GM18868 (cell line): ENCODE measurements at regions not wholly inside any gene's neighbourhood (a gene's known extent, or its start where the extent isn't known, plus 50 kb on each side); places are given as distances from the start of the nearest gene placed in this dataset.
"Not testable (repeated sequence)": the region's sequence is repeated elsewhere in the genome, so short reads cannot be mapped to it uniquely, and the experiment has no call there.

ENCODE experiments used
- ATAC-seq: cut with Tn5 transposase; IDR thresholded peaks from one replicate; pipeline ENCODE4 v1.9.1; 2021; ENCODE audit warnings: mild to moderate bottlenecking, moderate library complexity; ENCODE audit not compliant: unreplicated experiment

DNA sequence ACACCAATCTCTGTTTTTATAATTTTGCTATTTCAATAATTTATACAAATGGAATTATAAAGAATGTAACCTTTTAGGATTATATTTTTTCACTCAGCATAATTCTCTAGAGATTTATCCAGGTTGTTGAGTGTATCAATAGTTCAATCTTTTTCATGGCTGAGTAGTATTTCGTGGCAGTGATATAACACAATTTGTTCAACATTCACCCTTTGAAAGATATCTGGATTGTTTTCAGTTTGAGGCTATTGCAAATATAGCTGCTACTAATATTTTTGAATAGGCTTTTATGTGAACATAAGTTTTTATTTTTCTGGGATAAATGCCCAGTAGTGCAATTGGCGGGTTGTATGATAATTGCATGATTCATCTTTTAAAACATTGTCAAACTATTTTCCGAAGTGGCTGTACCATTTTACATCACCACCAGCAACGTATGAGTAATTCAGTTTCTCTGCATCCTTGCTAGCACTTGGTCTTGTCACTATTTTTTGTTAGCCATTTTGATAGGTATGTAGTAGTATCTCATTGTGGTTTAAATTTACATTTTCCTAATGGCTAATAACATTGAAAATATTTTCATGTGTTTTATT lies 55.6 kb upstream of the ABCD3 start:
- no peak for ATAC-seq

DNA sequence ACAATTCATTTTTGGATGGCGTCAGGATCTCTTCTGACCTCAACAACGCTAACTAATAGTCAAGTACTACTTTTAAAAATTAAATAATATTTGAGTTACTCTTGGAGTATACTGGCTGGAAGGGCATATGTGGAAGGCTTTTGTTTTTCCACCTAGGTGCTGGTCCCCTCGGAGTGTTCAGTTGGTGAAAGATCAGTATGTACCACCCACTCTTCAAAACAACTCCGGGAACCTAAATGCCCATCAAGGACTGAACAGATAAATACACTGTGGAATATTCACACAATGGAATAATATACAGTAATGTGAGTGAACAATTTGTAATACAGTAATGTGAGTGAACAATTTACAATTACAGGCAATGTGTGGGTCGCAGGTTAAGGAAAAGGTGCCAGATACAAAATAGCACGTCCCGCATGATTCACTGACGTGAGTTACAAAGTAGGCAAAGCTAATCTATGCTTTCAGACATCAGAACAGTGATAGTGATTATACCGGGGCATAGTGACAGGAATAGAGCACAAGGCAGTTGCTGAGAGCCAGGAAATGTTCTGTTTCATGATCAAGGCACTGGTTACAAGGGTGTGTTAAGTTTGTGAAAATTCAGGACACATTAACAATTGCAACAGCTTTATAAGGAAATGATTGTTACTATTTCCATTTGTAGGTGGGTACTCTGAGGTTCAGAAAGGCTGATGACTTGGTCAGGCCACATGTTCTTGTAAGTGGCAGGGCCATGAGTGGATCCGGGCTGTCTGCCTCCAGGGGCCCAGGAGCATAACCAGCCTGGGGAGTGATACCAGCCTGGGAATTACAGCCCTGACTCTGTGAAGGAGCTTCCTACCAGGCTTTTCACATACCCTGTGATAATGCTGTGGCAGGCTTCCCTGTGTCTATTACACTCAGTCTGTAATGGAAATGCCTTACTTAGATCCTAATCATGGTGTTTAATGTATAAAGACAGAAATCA lies 59.3 kb upstream of the ABCD3 start:
- ATAC-seq = no peak

DNA sequence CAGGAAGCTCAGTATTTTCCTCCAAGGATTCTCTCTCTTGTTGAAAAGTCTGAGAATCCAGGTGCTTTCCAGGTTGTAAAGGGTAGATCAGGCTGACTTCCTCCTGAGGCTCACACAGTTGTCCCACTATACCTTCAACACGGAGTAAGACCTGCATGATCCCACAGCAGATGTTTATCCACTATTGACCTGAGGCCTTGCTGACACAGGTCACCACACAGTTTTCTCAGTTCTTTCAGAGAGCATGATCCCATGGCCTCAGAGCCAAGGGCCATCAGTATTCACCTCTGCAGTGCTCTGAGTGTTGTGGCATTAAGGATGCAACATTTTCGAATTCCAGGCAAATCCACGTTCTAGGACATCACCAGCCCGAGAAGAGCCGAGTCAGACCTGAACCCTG lies 60.5 kb upstream of the ABCD3 start:
- ATAC-seq = no peak

DNA sequence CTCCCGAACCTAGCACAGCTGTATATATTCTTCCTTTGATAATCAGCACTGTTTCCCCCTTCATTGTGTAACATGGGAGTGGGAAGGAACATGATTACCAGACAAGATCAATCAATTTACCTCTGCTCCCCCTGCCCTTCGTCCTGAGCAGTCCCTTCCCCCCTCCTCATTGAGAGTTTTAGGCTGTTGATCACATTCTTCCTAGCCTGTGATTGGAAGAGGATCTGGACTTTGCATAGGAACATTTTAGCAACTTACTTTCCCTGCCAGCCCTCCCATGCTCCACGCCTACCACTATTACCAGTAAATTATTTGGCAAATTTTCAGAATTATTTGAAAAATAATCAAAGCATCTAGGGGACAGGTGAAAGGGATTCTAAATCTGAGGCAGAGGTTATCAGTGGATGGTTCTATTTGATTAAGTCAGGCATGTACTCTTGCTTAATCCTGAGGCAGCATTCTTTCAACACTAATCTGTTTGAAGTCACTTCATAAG lies 62.7 kb upstream of the ABCD3 start:
- ATAC-seq = no peak

DNA sequence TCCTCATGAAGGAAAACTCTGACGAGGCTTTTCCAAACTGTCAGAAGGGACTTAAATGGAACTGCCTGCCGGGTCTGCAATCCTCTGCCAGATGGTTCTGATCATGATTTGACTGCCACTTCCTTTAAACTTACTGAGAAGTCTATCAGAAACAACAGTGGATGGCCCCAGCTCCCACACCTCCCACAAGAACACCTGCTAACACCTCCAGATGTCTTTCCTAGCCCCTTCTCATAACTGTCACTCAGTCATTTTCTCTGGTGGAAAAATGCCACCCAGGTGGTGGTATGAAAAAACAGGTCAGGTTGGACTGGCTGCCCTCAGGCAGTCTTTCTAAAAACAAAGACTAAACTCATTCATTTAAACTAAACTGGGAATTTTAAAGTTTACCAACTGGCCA lies 66.7 kb upstream of the ABCD3 start:
- no peak for ATAC-seq

DNA sequence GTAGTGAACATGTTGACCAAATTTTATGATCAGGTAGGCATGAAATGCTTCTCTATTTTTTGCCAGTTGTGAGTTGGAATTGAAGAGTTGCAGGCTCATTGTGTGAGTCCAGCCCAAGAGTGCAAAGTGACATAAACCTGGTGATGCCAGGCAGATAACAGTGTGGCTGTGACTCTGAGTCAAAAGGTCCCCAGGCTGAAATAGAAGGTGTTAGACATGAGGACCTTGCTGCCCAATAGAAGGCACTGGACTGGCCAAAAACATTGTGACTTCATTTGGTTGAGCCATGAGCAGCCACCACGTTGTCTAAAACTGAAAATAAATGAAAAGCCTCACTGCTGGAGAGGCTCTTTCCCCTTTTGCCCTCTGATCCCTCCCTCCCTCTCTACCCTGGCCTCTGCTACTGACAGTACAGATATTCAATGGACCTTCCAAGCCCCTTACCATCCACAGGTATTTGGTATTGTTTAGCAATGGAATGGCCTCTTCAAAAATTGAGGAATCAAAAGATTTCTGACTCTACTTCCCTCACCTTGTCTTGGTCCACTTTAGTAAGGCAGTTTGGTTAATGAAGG lies 67.8 kb upstream of the ABCD3 start:
- ATAC-seq = no peak

DNA sequence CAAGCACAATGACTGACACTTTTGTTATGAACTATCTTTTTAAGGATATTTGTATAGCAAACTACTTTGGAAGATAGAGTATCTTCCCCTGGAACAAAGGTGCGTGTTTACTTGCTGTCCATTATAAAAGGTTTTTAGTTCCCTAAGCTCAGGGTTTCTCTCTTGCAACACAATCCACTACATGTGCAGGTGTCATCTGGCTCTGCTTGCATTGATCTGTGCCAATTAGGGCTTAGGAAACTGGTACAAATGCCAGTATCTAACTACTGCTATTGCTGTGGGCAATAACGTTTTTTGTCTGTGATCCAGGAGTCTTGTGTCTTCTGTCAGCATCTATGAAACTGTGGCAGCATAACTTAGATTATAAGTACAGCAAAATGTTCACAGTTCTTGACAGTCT lies 68.3 kb upstream of the ABCD3 start:
- ATAC-seq = no peak

DNA sequence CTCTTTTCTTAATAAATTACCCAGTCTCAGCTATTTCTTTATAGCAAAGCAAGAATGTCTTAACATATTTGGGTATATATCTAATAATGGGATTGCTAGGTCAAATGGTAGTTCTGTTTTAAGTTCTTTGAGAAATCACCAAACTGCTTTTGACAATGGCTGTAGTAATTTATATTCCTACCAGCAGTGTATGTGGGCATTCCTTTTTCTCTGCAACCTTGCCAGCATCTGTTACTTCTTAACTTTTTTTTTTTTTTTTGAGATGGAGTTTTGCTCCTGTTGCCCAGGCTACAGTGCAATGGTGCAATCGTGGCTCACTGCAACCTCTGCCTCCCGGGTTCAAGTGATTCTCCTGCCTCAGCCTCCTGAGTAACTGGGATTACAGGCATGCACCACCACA lies 69.8 kb upstream of the ABCD3 start:
- not testable (repeated sequence) for ATAC-seq

DNA sequence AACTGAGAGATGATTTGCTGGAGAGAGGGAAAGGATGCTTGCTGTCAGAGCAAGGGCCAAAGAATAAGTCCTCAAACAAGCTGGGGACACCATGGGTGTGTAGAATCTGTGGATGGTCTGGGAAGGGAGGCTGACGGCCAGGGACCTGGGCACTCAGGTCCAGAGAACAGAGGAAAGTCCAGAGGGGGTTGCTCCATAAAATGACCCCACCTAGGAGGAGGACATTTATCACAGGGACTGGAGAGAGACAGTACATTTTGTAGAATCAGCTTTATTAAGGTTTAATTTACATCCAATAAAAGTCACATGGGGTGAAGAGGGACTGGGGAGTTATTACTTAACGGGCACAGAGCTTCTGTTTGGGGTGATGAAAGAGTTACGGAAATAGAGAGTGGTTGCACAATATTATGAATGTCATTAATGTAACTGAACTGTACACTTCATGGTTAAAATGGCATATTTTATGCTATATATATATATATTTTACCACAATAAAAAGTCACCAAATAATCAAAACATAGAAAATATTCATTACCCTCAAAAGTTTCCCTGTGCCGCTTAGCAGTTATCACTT lies 73.0 kb upstream of the ABCD3 start:
- ATAC-seq = no peak

DNA sequence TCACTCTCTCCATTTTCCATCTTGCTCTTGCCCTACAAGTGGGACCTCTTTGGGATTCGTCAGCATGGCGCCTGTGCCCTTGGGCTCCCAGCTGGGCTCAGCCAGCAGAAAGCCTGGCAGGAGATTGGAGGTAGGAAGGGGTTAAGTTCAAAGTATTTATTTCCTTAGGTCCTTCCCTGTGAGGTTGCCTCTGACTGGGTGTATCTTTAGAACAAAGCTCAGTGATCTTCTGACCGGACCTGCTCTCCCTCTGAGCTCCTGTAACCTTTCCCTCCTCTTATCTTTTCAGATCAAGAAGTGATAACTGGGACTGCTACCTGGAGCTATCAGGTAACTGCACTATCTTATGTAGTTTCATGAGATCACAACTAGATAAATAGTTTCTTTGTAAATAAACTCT lies 75.8 kb upstream of the ABCD3 start:
- ATAC-seq = no peak

DNA sequence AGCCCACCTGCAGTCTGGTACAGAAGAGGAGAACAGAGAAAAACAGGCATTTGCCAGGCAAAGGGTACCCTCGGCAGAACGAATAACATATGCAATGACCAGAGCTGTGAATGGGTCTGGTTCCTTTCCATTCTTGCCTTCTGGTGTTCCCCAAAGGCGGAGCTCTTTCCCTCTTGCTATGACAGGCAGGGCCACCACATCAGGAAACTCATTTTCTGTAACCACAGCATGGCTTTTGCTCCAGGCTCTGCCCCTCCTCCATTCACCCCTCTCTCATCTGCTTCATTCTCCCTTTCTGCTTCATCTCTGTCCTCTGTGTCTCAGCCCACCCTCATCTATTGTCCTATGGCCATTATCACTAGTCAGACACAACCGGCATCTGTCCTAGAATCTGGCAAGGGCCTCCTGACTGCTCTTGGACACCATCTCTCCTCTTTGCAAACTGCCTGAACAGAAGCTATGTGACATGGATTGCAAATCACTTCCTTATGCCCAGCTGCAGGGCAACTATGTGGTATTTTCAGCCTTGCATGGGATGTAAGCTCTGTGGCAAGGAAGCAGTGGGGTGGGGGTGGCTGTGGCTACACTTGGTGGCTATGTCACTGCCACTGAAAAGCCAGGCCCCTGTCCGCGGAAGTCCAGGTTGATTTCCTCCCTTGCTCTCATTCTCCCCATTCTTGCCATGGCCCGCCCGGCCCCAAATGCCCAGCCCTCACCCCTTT lies 78.8 kb upstream of the ABCD3 start:
- ATAC-seq = no peak

DNA sequence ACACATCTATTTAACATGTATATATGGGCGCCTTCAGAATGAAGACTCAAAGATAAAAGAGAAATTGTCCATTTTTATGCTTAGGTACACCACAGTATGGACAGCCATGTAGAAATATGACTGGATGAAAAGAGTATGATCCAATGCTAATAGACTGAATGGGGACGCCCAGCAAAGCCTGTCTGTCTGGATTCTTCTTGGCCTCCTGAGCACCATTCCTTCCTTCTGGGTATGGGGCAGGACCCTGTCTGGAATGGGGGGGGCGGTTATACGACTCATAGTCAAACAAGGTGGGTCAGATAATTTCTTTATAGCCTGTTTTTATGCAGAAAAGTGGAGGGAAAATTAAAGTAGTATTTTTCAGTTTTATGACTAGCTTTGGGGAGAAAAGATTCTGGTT lies 81.2 kb upstream of the ABCD3 start:
- ATAC-seq = no peak

DNA sequence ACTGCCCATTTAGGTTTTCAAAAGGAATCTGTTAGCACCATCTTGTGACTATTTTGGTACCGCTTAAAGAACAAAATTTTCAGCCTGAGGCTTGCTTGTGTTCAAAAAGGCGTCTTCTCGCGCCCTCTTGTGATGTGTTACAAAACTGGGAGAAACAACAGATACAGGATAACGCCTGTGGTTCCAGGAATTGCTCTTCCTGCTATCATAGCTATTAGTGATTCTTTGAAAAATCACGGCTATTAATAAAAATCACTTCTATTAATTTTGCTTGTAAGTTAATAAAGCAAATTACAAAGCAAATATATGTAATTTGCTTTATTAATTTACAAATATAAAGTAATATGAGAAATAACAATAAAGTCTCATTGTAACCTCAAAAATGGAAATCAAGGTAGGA lies 82.2 kb upstream of the ABCD3 start:
- peak; percentile 29 for ATAC-seq

DNA sequence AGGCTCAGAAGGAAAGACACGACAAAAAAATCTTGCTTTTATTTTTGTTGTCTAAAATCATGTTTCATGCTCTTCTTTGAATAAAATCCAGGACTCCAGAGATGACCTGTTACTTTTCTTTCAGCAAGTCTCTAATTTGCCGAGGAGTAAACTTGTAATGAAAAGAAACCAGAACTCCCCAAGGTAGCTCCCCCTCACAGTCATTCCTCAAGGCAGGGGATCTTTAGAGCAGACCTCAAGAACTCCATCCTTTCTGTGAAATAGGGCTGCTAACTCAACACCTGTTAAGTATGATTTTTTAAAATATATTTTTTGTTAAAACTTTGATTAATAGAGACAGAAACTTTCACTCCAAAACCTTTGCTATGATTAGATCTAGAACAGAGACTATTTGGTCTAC lies 82.7 kb upstream of the ABCD3 start:
- peak; percentile 45 for ATAC-seq

DNA sequence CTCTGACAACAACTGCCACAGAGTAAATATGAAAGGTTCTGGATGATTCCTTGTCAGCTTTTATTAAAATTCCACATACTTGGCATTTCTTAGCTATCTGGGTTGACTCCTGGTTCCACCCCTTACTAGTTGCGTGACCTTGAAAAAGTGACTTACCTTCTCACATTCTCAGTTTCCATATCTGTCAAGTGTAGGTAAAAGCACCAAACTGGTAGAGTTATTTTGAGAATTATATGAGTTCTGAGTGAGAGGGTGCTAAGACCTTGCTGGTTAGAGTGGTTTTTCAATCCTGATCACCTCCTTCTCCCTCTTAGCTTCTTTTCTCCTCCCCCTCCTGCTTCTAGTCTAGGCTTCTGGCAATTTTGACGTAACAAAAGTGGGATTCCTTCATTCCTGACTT lies 83.4 kb upstream of the ABCD3 start:
- peak; percentile 45 for ATAC-seq

DNA sequence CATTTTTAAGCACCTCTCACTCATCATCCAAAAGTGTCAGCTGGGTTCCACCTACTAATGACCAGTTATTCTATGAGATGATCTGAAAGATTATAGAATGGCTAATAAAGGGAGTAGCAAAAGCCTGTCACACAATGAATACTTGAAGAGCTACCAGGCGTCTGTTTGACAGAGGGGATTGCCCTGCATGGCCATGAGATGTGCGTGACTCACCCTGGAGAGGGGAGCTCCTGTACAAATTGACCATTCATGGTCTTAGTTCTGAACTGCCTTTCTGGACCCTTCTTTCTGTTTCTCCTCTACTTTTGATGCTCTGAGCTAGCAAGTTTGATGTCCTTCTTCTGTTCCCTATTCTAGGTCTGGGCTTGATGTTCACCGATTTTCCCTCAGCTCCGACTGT lies 85.2 kb upstream of the ABCD3 start:
- peak; percentile 68 for ATAC-seq

DNA sequence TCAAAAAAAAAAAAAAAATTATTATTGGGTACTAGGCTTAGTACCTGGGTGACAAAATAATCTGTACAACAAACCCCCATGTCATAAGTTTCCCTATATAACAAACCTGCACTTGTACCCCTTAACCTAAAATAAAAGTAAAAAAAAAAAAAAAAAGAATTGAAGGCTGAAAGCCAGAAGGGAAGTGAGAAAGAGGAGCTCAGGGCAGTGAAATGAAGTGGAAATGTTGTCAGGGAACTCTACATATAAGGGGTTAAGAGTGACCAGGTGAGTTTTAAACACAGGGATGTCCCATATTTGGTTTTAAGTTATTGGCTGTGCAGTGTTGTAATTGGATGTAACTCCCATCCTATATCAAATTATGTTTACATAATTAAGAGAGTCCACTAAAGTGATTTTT lies 85.7 kb upstream of the ABCD3 start:
- peak; percentile 40 for ATAC-seq

DNA sequence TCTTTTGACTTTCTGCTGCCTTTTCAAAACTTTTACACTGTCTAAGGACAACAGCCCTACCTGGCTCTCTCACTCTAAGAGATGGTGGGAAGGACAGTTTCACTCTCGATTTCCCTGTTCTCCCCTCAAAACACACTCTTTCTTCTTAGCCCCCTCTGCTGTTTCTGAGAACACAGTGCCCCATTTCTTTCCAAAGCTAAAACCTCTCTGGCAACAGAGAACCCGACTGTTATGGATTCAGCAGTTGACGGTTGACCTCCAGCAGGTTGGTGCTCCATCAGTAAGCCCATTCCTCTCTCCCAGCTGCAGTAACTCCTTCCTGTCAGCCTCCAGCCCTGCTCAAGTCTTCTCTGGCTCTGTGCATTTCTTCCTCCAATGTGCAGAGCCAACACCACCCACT lies 88.2 kb upstream of the ABCD3 start:
- no peak for ATAC-seq

DNA sequence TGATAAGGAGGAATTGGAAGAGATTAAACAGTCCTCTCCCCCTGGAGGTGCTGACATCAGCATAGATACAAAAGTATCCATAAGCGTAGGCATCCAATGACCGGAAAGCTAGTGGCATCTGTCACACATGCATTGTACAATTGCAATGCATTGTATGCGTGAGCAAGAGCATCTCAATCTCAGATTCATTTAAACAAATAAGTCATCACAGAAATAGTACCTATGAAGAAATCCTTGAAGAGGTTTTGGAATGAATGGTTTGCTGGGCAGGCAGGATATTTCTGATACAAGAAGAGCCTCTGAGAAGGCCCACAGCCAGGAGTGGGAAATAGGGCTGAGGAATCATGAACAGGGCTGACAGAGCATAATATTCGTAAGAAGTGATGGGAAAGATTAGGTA lies 88.9 kb upstream of the ABCD3 start:
- no peak for ATAC-seq

DNA sequence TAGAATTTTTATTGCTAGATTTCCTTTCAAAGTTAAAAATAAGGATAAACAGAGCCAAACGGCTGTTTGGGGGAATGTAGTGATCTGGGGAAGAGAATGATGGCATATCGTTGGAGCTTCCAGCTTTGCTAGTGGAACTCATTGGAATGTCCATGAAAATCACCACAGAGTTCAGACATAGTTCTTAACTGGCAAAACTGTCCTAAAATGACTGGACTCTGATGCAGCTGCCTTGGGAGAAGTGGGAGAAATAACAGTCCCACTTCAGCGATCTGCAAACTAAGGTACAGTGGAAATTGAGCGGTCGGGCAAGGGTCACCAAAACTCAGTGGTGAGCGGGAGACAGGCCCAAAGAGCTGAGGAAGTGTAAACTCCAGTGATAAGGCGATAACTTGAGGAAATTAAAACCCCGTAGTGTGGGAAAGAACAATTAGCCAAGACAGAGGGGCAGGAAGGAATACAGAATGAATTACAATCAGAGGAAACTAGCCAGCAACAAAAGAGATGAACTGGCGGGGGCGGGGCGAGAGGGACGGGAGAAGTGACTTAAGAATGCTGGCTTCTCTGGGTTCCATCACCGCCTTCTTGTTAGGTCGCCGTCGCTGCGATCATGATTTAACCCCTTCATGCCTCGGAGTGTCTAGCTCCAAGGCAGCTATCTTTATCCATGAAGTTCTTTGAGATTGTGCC lies 89.8 kb upstream of the ARHGAP29 start:
- no peak for ATAC-seq
